Loucy (cell line): ENCODE measurements at regions not wholly inside any gene's neighbourhood (a gene's known extent, or its start where the extent isn't known, plus 50 kb on each side); places are given as distances from the start of the nearest gene placed in this dataset.

ENCODE experiments used
- H2AFZ ChIP-seq: fragments of 200-600 bp; sonication (generic); 2 replicates; pipeline ENCODE4 v1.6.0; 2016; ENCODE audit warnings: antibody characterized with exemption, mild to moderate bottlenecking, low read length, moderate library complexity
- H3F3A ChIP-seq: fragments of 200-600 bp; 2 replicates; pipeline ENCODE4 v1.6.0; 2016; ENCODE audit warnings: antibody characterized with exemption, low read depth, mild to moderate bottlenecking
- H3K27me3 ChIP-seq: fragments of 200-600 bp; sonication (generic); 2 replicates; pipeline ENCODE4 v1.6.1; 2014; ENCODE audit warnings: low read length, mild to moderate bottlenecking; ENCODE audit not compliant: insufficient read depth, poor library complexity, severe bottlenecking
- H3K36me3 ChIP-seq: fragments of 200-600 bp; sonication (generic); 2 replicates; pipeline ENCODE4 v1.6.1; 2016; ENCODE audit warnings: low read length; ENCODE audit not compliant: insufficient read depth
- H3K4me1 ChIP-seq: fragments of 200-600 bp; sonication (generic); 2 replicates; pipeline ENCODE4 v1.5.1; 2014; ENCODE audit warnings: low read length, mild to moderate bottlenecking; ENCODE audit not compliant: insufficient read depth, poor library complexity, severe bottlenecking
- H3K4me2 ChIP-seq: fragments of 200-600 bp; sonication (generic); 2 replicates; pipeline ENCODE4 v1.6.0; 2014; ENCODE audit warnings: antibody characterized with exemption, low read length, low read depth, mild to moderate bottlenecking; ENCODE audit not compliant: poor library complexity, severe bottlenecking
- H3K4me3 ChIP-seq: fragments of 200-600 bp; sonication (generic); 2 replicates; pipeline ENCODE4 v1.5.1; 2014; ENCODE audit warnings: low read length, mild to moderate bottlenecking, mixed read lengths; ENCODE audit not compliant: poor library complexity, severe bottlenecking
- H3K79me2 ChIP-seq: fragments of 200-600 bp; sonication (generic); 2 replicates; pipeline ENCODE4 v1.6.1; 2014; ENCODE audit warnings: low read length; ENCODE audit not compliant: insufficient read depth
- H3K9ac ChIP-seq: fragments of 200-600 bp; sonication (generic); 2 replicates; pipeline ENCODE4 v1.6.0; 2014; ENCODE audit warnings: mild to moderate bottlenecking, low read depth, low read length, moderate library complexity; ENCODE audit not compliant: poor library complexity, severe bottlenecking
- H3K9me2 ChIP-seq: fragments of 200-600 bp; sonication (generic); replicated peaks from 2 replicates; pipeline ENCODE4 v1.6.1; 2016; ENCODE audit warnings: low read depth, low read length, mixed read lengths
- H3K9me3 ChIP-seq: fragments of 200-600 bp; sonication (generic); 2 replicates; pipeline ENCODE4 v1.6.1; 2014; ENCODE audit warnings: mild to moderate bottlenecking, antibody characterized with exemption, low read length, low read depth; ENCODE audit not compliant: insufficient read depth
- H4K20me1 ChIP-seq: fragments of 200-600 bp; sonication (generic); 2 replicates; pipeline ENCODE4 v1.6.0; 2014; ENCODE audit warnings: antibody characterized with exemption, low read length, mild to moderate bottlenecking; ENCODE audit not compliant: insufficient read depth, poor library complexity, severe bottlenecking
- CTCF ChIP-seq: fragments of 200-600 bp; sonication (generic); conservative IDR thresholded peaks from 2 replicates; pipeline ENCODE4 v1.5.1; 2014; ENCODE audit warnings: mild to moderate bottlenecking, antibody characterized with exemption, low read length
- EZH2phosphoT487 ChIP-seq: fragments of 200-600 bp; IDR thresholded peaks from 2 replicates; pipeline ENCODE4 v1.6.1; 2018; ENCODE audit warnings: antibody characterized with exemption, mild to moderate bottlenecking, moderate library complexity, borderline replicate concordance

DNA sequence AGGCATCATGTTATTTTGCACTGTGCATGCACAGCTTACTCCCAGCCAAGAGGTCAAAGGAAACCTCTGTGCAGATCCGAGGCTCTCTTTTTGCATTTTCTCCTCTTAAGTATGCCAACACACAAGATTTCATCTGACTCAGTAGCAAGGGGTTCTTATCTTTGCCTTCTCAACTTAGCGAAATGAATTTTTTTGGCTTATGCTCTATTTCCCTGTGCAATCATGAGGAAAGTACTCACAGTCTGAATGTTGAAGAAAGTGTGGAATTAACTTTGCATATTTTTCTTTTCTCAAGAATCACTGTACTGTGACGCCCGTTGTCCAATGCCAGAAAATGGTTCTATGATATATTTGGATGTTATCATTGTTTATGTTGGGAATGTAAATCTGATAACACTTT, 173.5 kb upstream of the FBXL7 start:
- no peak for TF ChIP-seq EZH2phosphoT487
- TF ChIP-seq CTCF, result no peak
- no peak overlapping the region for H2AFZ ChIP-seq
- no peaks in the 10 kb centered on the region for H3K9me2 ChIP-seq

GRCh38 chr5:15322421-15322820, 177.6 kb upstream of the FBXL7 start:
- no peaks in the 10 kb centered on the region for H3K36me3 ChIP-seq
- H3K79me2 ChIP-seq, result no peaks in the 10 kb centered on the region
- no peaks in the 10 kb centered on the region for H3K9me2 ChIP-seq
- H3K9me3 ChIP-seq, result no peaks in the 10 kb centered on the region
- no peak overlapping the region for H3K4me3 ChIP-seq
- H3K9ac ChIP-seq, result no peak overlapping the region
- no peaks in the 10 kb centered on the region for H4K20me1 ChIP-seq
- no peak for TF ChIP-seq CTCF
- no peak for TF ChIP-seq EZH2phosphoT487
- H3K4me1 ChIP-seq, result no peaks in the 10 kb centered on the region
- H3K4me2 ChIP-seq, result no peak overlapping the region
- no peaks in the 10 kb centered on the region for H3F3A ChIP-seq
- H3K27me3 ChIP-seq, result no peaks in the 10 kb centered on the region
- H2AFZ ChIP-seq, result no peak overlapping the region

More for the DNA sequence above, 173.5 kb upstream of the FBXL7 start:
- Histone ChIP-seq H3K27me3 (no peaks in the 10 kb centered on the region), H3F3A (no peaks in the 10 kb centered on the region), H3K36me3 (no peaks in the 10 kb centered on the region), H3K9ac (no peak overlapping the region), H3K9me3 (no peaks in the 10 kb centered on the region), H3K4me3 (no peak overlapping the region), H3K4me2 (no peak overlapping the region), H4K20me1 (no peaks in the 10 kb centered on the region), H3K4me1 (no peaks in the 10 kb centered on the region), H3K79me2 (no peaks in the 10 kb centered on the region)

DNA sequence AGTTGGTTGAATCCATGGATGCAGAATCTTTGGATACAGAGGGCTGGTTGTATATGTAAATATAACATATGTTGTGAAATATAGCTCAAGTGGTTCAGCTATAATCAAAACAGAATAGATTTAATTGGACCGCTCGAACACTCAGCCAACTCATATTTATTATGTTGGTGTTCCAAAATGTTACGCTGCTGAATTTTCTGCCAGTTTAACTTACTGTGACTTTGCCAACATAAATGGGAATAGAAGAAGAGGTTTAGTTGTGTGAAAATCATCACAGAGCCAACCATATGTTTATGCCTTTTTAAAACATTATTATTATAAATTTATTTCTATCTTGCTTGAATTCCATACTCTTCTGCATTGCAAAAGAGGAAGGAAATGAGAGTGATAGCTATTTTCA, 178.2 kb upstream of the FBXL7 start:
- no peaks in the 10 kb centered on the region for H4K20me1 ChIP-seq
- H3K4me3 ChIP-seq, result no peak overlapping the region
- no peak overlapping the region for H3K4me2 ChIP-seq
- H2AFZ ChIP-seq, result no peak overlapping the region
- H3K9me2 ChIP-seq, result no peaks in the 10 kb centered on the region
- H3K27me3 ChIP-seq, result no peaks in the 10 kb centered on the region
- no peaks in the 10 kb centered on the region for H3K36me3 ChIP-seq
- TF ChIP-seq EZH2phosphoT487 (no peak), CTCF (no peak)
- H3F3A ChIP-seq, result no peaks in the 10 kb centered on the region
- H3K9me3 ChIP-seq, result no peaks in the 10 kb centered on the region
- H3K9ac ChIP-seq, result no peak overlapping the region
- H3K79me2 ChIP-seq, result no peaks in the 10 kb centered on the region
- H3K4me1 ChIP-seq, result no peaks in the 10 kb centered on the region
